ENCODE measurements at regions not wholly inside any gene's neighbourhood (a gene's known extent, or its start where the extent isn't known, plus 50 kb on each side); places are given as distances from the start of the nearest gene placed in this dataset.

DNA sequence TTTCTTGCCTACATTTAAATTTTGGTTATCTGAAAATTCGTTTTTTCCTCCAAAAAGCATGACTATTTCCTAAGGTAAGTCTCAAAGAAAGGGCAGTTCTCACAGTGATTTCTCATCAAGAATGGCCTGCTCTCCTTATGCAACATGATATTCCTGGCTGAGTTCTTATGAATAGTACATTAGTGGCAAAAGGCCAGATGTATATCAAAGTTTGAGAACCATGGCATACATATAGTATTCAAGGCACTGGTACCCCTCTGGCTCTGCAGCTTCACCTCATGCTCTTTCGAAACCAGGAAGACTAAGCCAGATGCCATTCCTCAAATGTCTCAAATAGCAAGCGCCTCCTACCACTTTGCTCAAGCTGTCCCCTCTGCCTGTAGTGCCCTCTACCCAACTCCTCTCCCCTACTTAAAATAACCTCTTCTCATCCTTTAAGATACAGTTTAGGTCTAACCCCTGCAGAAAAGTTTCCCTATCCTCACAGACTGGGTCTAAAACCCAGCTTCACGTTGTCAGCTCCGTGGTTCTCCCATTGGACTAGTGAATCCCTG lies 280.3 kb downstream of the HACE1 start:
- H3K4me3 ChIP-seq (ENCODE audit: low read depth, low read length) = no peak overlapping the region
- DNase-seq (ENCODE audit: low read depth) = no peak
- TF ChIP-seq, protein P1, sequence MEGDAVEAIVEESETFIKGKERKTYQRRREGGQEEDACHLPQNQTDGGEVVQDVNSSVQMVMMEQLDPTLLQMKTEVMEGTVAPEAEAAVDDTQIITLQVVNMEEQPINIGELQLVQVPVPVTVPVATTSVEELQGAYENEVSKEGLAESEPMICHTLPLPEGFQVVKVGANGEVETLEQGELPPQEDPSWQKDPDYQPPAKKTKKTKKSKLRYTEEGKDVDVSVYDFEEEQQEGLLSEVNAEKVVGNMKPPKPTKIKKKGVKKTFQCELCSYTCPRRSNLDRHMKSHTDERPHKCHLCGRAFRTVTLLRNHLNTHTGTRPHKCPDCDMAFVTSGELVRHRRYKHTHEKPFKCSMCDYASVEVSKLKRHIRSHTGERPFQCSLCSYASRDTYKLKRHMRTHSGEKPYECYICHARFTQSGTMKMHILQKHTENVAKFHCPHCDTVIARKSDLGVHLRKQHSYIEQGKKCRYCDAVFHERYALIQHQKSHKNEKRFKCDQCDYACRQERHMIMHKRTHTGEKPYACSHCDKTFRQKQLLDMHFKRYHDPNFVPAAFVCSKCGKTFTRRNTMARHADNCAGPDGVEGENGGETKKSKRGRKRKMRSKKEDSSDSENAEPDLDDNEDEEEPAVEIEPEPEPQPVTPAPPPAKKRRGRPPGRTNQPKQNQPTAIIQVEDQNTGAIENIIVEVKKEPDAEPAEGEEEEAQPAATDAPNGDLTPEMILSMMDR (IDR thresholded peaks at IDR 0.05; ENCODE audit: insufficient read depth, low read depth, low read length) = no peak

DNA sequence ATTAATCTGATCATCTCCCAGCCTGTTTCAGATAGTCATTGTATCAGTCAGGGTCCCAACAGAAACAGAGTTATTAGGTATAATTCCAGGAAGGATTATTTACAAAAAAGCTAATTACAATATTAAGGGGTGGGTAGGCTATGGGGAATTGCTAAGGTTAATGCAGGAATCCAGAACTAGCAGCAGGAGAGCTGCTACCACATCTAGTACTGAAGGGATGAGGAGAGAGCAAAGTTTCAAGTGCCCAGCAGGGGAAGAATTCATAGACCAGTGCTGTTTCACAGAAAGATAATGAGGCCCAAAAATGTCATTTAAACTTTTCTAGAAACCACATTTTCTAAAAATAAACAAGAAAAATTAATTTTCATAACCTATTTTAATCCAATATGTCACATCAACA lies 284.2 kb downstream of the HACE1 start:
- no peak for DNase-seq (ENCODE audit: low read depth)
- TF ChIP-seq, protein P1 (IDR thresholded peaks at IDR 0.05; ENCODE audit: insufficient read depth, low read depth, low read length) = no peak
- H3K4me3 ChIP-seq (ENCODE audit: low read depth, low read length) = no peak overlapping the region

DNA sequence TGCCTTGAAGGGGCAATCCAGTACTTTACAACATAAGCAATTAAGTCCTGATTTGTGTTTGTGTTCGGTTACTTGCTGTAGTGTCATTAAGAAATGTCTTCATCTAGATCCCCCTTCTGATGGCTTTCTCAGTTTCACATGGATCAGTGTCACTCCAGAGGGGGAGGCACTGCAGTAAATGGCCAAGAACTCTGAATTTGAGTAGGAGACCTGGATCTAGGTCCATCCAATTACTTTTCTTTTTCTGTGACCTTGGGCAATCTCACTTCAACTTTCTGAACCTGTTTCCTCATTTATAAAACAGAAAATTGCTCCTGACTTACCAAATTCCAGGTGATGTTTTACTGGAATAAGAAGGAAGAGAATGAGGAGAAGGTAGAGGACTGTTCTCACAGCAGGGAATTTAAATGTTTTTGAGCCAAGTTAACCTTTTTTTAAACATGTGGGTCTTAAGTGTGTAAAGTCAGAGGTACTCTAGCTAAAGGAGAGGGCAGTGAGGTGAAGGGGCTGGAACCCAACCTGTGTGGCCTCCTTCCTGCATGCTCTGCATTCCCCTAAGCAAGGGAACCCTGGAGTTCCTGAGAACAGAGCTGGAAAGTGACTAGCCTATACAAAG lies 285.5 kb downstream of the HACE1 start:
- H3K4me3 ChIP-seq (ENCODE audit: low read depth, low read length) = no peak overlapping the region
- TF ChIP-seq, protein P1 (IDR thresholded peaks at IDR 0.05; ENCODE audit: insufficient read depth, low read depth, low read length) = no peak
- DNase-seq (ENCODE audit: low read depth) = no peak

DNA sequence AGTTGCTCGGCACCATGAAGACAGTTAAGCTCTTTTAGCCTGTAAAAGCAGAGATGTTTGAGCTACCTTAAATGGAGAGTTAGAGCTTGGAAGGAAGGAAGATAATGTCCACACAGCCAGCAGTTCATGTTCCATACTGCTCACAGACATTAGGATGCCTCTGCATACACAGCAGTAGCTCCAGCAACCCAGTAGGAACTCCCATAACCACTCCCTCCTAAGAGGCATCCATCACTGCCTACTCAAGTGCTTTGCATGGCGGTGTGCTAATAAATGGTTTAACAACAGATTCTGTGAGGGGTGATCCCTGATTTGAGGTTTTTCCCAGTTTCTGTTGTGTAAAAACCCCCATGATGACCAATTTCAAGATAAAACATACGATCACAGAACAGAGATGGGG lies 286.4 kb downstream of the HACE1 start:
- no peak for DNase-seq (ENCODE audit: low read depth)
- H3K4me3 ChIP-seq (ENCODE audit: low read depth, low read length) = no peak overlapping the region
- TF ChIP-seq, protein P1 (IDR thresholded peaks at IDR 0.05; ENCODE audit: insufficient read depth, low read depth, low read length) = no peak

DNA sequence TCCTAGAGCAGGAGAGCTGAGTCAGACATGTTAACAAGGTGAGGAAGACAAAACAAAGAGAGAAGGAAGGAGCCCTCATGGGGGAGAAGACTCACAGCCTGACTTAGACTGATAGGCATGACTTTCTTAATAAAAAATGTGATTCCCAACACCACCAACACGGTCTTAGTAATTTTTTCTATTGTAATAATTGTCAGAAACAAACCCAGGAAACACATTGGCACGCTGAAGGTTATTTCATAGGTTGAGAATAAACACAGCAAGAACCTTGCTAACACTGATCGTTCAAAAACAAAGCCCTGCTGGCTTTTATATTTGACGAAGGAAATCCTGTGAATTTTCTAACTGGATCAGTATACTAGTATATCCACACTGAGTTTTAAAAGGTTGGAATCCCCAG lies 286.8 kb downstream of the HACE1 start:
- TF ChIP-seq, protein P1 (IDR thresholded peaks at IDR 0.05; ENCODE audit: insufficient read depth, low read depth, low read length) = no peak
- no peak overlapping the region for H3K4me3 ChIP-seq (ENCODE audit: low read depth, low read length)
- DNase-seq (ENCODE audit: low read depth) = no peak

DNA sequence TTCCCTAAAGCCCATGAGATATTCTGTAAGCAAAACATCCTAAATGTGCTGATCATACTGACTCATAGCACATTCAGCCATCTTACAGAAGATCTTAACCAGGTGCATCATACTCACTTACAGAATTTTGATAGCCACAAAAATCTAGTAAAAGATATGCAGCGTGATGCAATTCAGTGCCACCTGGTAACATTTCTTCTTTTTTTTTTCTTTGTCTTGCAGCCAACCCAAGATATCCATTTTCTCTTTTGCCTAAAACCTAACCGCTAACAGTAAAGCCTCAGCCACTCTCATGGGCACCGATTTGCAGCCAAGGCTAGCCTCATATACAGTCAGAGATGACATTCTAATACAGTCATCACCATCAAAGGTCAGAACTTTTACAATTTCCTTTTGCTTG lies 293.3 kb downstream of the HACE1 start:
- DNase-seq (ENCODE audit: low read depth) = peak; percentile 30
- H3K4me3 ChIP-seq (ENCODE audit: low read depth, low read length) = no peak overlapping the region

More for the DNA sequence above, 293.3 kb downstream of the HACE1 start:
- TF ChIP-seq, protein P1 (IDR thresholded peaks at IDR 0.05; ENCODE audit: insufficient read depth, low read depth, low read length) = no peak

Data from fibroblast of villous mesenchyme (primary cell).